DOHH2 (cell line): ENCODE measurements at regions not wholly inside any gene's neighbourhood (a gene's known extent, or its start where the extent isn't known, plus 50 kb on each side); places are given as distances from the start of the nearest gene placed in this dataset.

ENCODE experiments used
- H3F3A ChIP-seq: fragments of 200-600 bp; sonication (generic), shearing (Covaris generic); 2 replicates; pipeline ENCODE4 v1.6.0; 2016; ENCODE audit warnings: antibody characterized with exemption, mild to moderate bottlenecking; ENCODE audit not compliant: control insufficient read depth, insufficient read depth
- H3K27ac ChIP-seq: fragments of 200-600 bp; sonication (generic); 2 replicates; pipeline ENCODE4 v1.5.1; 2014; ENCODE audit warnings: low read depth, mild to moderate bottlenecking, low read length, moderate library complexity
- H3K27me3 ChIP-seq: fragments of 200-600 bp; sonication (generic); 2 replicates; pipeline ENCODE4 v1.6.1; 2014; ENCODE audit warnings: mild to moderate bottlenecking, low read length, mixed read lengths; ENCODE audit not compliant: control insufficient read depth
- H3K36me3 ChIP-seq: fragments of 200-600 bp; sonication (generic); 2 replicates; pipeline ENCODE4 v1.6.1; 2014; ENCODE audit warnings: mild to moderate bottlenecking, low read length, moderate library complexity, mixed read lengths; ENCODE audit not compliant: control insufficient read depth
- H3K4me1 ChIP-seq: fragments of 200-600 bp; sonication (generic); 2 replicates; pipeline ENCODE4 v1.6.1; 2014; ENCODE audit warnings: mild to moderate bottlenecking, low read length, mixed read lengths; ENCODE audit not compliant: control insufficient read depth
- H3K4me2 ChIP-seq: fragments of 200-600 bp; sonication (generic); 2 replicates; pipeline ENCODE4 v1.6.0; 2014; ENCODE audit warnings: mild to moderate bottlenecking, low read length, moderate library complexity
- H3K4me3 ChIP-seq: fragments of 200-600 bp; sonication (generic); 2 replicates; pipeline ENCODE4 v1.5.1; 2014; ENCODE audit warnings: mild to moderate bottlenecking, low read length, mixed read lengths
- H3K79me2 ChIP-seq: fragments of 200-600 bp; sonication (generic); 2 replicates; pipeline ENCODE4 v1.6.1; 2014; ENCODE audit warnings: mild to moderate bottlenecking, low read length, mixed read lengths; ENCODE audit not compliant: control insufficient read depth
- H3K9me2 ChIP-seq: fragments of 200-600 bp; sonication (generic); replicated peaks from 2 replicates; pipeline ENCODE4 v1.6.1; 2014; ENCODE audit warnings: mild to moderate bottlenecking, low read length, mixed read lengths; ENCODE audit not compliant: control insufficient read depth
- H3K9me3 ChIP-seq: fragments of 200-600 bp; sonication (generic); 2 replicates; pipeline ENCODE4 v1.6.1; 2014; ENCODE audit warnings: antibody characterized with exemption, low read length, mixed read lengths; ENCODE audit not compliant: control insufficient read depth, insufficient read depth
- H4K20me1 ChIP-seq: fragments of 200-600 bp; sonication (generic); 2 replicates; pipeline ENCODE4 v1.6.0; 2014; ENCODE audit warnings: low read depth, mild to moderate bottlenecking, antibody characterized with exemption, low read length, moderate library complexity; ENCODE audit not compliant: control insufficient read depth, insufficient read depth
- EZH2phosphoT487 ChIP-seq: fragments of 200-600 bp; sonication (generic); IDR thresholded peaks from 2 replicates; pipeline ENCODE4 v1.6.1; 2017; ENCODE audit warnings: borderline replicate concordance, mild to moderate bottlenecking, antibody characterized with exemption, low read length, moderate library complexity, mixed read lengths
- TF ChIP-seq, protein P1 (sequence below): fragments of 200-600 bp; sonication (generic); IDR thresholded peaks from one replicate; pipeline ENCODE4 v1.5.1; 2014; ENCODE audit warnings: antibody characterized with exemption, mild to moderate bottlenecking, low read depth, low read length; ENCODE audit not compliant: poor library complexity, severe bottlenecking

DNA sequence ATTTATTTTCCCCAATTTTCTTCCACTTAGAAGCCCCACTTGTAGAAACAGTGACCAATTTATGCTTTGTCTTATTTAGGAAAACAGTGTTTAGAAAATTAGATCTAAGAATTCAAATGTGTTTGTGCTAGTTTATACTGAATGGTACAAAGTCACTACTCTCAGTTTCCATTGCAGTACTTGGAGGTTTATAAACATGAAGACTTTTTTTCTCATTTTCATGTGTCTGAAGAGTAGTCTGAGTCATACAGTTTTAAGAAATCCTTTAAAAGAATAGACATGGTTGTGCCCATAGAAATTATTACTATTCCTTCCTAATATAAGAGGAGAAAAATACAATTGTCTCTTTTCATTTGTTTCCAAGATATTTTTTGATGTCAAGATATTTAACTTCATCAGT, 458.7 kb downstream of the NAF1 start:
- no peaks in the 10 kb centered on the region for H4K20me1 ChIP-seq
- H3F3A ChIP-seq: no peaks in the 10 kb centered on the region
- no peaks in the 10 kb centered on the region for H3K9me2 ChIP-seq
- H3K79me2 ChIP-seq: no peaks in the 10 kb centered on the region
- no peaks in the 10 kb centered on the region for H3K9me3 ChIP-seq
- no peak overlapping the region for H3K27ac ChIP-seq
- H3K27me3 ChIP-seq: no peaks in the 10 kb centered on the region
- no peak overlapping the region for H3K4me2 ChIP-seq
- no peak for TF ChIP-seq EZH2phosphoT487
- no peak overlapping the region for H3K4me3 ChIP-seq
- no peaks in the 10 kb centered on the region for H3K36me3 ChIP-seq
- H3K4me1 ChIP-seq: no peaks in the 10 kb centered on the region

DNA sequence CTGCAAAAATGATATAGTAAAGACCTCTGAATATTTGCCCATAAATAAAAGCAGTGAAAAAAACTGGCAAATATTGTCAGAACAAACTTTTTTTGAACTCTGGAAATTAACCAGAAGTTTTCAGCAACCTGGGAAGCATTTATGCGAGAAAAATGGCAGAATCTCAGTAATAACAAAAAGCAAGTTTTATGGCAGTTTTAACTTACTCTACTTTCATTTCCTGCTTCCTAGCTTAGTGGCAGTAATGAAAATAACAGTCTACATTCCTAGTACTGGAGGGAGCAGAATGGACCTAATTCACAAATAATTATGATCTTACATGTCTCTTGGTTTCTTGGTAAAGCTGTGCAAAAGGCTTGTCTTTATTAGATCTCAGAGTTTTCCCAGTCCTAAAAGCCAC, 460.1 kb downstream of the NAF1 start:
- no peaks in the 10 kb centered on the region for H3K36me3 ChIP-seq
- no peak overlapping the region for H3K27ac ChIP-seq
- H3K27me3 ChIP-seq: no peaks in the 10 kb centered on the region
- no peak overlapping the region for H3K4me2 ChIP-seq
- no peaks in the 10 kb centered on the region for H3F3A ChIP-seq
- H3K9me3 ChIP-seq: no peaks in the 10 kb centered on the region
- H3K4me1 ChIP-seq: no peaks in the 10 kb centered on the region
- H3K9me2 ChIP-seq: no peaks in the 10 kb centered on the region
- TF ChIP-seq, protein P1, sequence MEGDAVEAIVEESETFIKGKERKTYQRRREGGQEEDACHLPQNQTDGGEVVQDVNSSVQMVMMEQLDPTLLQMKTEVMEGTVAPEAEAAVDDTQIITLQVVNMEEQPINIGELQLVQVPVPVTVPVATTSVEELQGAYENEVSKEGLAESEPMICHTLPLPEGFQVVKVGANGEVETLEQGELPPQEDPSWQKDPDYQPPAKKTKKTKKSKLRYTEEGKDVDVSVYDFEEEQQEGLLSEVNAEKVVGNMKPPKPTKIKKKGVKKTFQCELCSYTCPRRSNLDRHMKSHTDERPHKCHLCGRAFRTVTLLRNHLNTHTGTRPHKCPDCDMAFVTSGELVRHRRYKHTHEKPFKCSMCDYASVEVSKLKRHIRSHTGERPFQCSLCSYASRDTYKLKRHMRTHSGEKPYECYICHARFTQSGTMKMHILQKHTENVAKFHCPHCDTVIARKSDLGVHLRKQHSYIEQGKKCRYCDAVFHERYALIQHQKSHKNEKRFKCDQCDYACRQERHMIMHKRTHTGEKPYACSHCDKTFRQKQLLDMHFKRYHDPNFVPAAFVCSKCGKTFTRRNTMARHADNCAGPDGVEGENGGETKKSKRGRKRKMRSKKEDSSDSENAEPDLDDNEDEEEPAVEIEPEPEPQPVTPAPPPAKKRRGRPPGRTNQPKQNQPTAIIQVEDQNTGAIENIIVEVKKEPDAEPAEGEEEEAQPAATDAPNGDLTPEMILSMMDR: no peak
- no peak for TF ChIP-seq EZH2phosphoT487
- no peak overlapping the region for H3K4me3 ChIP-seq
- no peaks in the 10 kb centered on the region for H4K20me1 ChIP-seq
- no peaks in the 10 kb centered on the region for H3K79me2 ChIP-seq

DNA sequence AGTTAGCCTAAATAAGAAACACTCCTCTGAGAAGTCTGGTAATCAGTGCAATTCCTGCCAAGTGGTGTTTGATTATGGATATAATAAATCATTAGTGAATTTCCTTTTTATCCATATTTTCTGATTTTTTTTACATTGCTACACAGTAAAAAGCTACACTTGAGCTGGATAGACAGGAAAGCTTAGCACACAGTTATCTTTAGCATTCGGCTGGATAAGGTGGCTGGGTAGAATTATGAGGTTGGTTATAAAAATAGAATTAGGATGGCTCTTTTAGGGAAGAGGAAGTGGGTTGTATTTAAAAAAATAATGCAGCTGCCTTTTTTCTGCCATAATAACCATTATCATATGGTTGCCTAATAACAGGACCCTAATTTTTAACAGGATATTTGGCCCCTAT, 460.6 kb downstream of the NAF1 start:
- Histone ChIP-seq H3F3A (no peaks in the 10 kb centered on the region), H3K27ac (no peak overlapping the region), H3K27me3 (no peaks in the 10 kb centered on the region), H4K20me1 (no peaks in the 10 kb centered on the region), H3K4me1 (no peaks in the 10 kb centered on the region), H3K4me2 (no peak overlapping the region), H3K9me3 (no peaks in the 10 kb centered on the region), H3K36me3 (no peaks in the 10 kb centered on the region), H3K9me2 (no peaks in the 10 kb centered on the region), H3K4me3 (no peak overlapping the region), H3K79me2 (no peaks in the 10 kb centered on the region)
- no peak for TF ChIP-seq EZH2phosphoT487
- TF ChIP-seq, protein P1: no peak

DNA sequence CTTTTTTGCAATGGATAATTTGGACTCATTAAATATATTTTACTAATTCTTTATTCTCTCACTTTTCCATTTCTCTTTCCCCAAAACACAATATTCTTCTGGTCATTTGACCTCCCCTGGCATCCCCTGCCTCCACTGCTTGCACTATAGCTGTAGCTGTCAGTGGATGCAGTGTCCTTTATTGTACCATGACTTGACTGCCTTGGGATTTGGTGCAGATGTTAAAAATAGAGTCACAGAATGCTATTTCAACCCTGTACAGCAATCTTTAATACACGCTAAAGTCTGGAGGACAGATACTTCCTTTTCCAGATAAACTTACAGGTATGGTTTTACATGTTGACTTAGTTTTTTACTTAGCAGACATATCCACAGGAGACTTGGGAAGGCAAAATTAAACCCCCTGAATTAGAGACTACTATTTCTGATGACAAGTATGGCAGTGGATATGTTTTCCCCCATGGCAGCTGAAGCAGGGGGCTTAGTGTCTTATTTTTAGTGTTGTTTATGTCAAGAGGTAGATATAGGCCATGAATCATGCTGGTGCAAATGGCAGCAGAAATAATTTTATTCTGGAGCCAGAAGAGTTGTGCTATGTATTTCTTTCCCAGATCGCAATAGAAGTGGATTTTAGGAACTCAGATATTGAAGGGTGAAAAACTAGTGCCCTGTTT, 461.4 kb downstream of the NAF1 start:
- no peaks in the 10 kb centered on the region for H3K9me2 ChIP-seq
- TF ChIP-seq, protein P1: no peak
- no peak for TF ChIP-seq EZH2phosphoT487
- no peak overlapping the region for H3K27ac ChIP-seq
- H3K9me3 ChIP-seq: no peaks in the 10 kb centered on the region
- H3K27me3 ChIP-seq: no peaks in the 10 kb centered on the region
- H3K4me1 ChIP-seq: no peaks in the 10 kb centered on the region
- H3F3A ChIP-seq: no peaks in the 10 kb centered on the region
- H3K4me2 ChIP-seq: no peak overlapping the region
- H4K20me1 ChIP-seq: no peaks in the 10 kb centered on the region
- H3K4me3 ChIP-seq: no peak overlapping the region
- H3K36me3 ChIP-seq: no peaks in the 10 kb centered on the region
- H3K79me2 ChIP-seq: no peaks in the 10 kb centered on the region
